Left ventricle myocardium inferior (tissue), 1 donor: ENCODE measurements at regions not wholly inside any gene's neighbourhood (a gene's known extent, or its start where the extent isn't known, plus 50 kb on each side); places are given as distances from the start of the nearest gene placed in this dataset.

Source experiments
- DNase-seq: peaks from one replicate; pipeline ENCODE4 v3.0.0-alpha.2; 2020
- H3K27ac ChIP-seq: fragments of 200-600 bp; replicated peaks from 2 replicates; pipeline ENCODE4 v1.8.0; 2021
- H3K27me3 ChIP-seq: fragments of 200-600 bp; 2 replicates; pipeline ENCODE4 v1.8.0; 2021; ENCODE audit warnings: low read depth
- H3K36me3 ChIP-seq: fragments of 200-600 bp; 2 replicates; pipeline ENCODE4 v1.8.0; 2021
- H3K4me1 ChIP-seq: fragments of 200-600 bp; 2 replicates; pipeline ENCODE4 v1.8.0; 2021
- H3K4me3 ChIP-seq: fragments of 200-600 bp; 2 replicates; pipeline ENCODE4 v1.8.0; 2021; ENCODE audit warnings: mild to moderate bottlenecking, moderate library complexity
- H3K9me3 ChIP-seq: fragments of 200-600 bp; replicated peaks from 2 replicates; pipeline ENCODE4 v1.8.0; 2021
- intact Hi-C: fragments of 100-400 bp; cut with micrococcal nuclease; formaldehyde crosslinking; loops from one replicate; pipeline ENCODE4 v1.11.0; 2022
- TF ChIP-seq, protein P1 (sequence below): fragments of 200-600 bp; IDR thresholded peaks from 2 replicates; pipeline ENCODE4 v1.8.0; 2021; ENCODE audit warnings: antibody characterized with exemption, mild to moderate bottlenecking, borderline replicate concordance
- donor health status: DM: no; HTN: yes; CAD: no; lungs with severe emphysema.

DNA sequence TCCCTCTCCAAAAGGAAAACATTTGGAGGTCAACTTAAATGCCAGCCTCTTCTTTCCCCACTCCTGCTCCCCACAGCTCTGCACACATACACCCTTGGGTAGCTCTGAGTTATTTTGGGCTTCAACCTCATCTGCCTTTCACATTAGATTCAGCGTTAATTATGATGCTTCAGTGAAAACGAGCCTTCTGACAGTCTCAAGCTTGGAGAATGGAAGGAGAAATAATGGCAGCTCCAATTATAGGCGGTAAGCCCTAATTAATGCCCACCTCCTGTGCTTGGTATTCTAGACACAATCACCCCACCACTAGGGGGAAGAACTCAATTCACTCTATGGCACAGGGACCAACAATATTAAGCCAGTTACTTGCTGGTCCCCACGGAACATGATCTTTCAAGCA is 397.9 kb downstream of the BRINP2 start:
- peaks cover 57% of the 10 kb centered on the region for H3K27me3 ChIP-seq
- intact Hi-C loops = no loop called here
- no peak overlapping the region for H3K4me3 ChIP-seq
- no peak overlapping the region for H3K27ac ChIP-seq
- TF ChIP-seq, protein P1, sequence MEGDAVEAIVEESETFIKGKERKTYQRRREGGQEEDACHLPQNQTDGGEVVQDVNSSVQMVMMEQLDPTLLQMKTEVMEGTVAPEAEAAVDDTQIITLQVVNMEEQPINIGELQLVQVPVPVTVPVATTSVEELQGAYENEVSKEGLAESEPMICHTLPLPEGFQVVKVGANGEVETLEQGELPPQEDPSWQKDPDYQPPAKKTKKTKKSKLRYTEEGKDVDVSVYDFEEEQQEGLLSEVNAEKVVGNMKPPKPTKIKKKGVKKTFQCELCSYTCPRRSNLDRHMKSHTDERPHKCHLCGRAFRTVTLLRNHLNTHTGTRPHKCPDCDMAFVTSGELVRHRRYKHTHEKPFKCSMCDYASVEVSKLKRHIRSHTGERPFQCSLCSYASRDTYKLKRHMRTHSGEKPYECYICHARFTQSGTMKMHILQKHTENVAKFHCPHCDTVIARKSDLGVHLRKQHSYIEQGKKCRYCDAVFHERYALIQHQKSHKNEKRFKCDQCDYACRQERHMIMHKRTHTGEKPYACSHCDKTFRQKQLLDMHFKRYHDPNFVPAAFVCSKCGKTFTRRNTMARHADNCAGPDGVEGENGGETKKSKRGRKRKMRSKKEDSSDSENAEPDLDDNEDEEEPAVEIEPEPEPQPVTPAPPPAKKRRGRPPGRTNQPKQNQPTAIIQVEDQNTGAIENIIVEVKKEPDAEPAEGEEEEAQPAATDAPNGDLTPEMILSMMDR = no peak
- no peaks in the 10 kb centered on the region for H3K9me3 ChIP-seq
- DNase-seq = no peak
- no peaks in the 10 kb centered on the region for H3K4me1 ChIP-seq
- H3K36me3 ChIP-seq = no peaks in the 10 kb centered on the region

DNA sequence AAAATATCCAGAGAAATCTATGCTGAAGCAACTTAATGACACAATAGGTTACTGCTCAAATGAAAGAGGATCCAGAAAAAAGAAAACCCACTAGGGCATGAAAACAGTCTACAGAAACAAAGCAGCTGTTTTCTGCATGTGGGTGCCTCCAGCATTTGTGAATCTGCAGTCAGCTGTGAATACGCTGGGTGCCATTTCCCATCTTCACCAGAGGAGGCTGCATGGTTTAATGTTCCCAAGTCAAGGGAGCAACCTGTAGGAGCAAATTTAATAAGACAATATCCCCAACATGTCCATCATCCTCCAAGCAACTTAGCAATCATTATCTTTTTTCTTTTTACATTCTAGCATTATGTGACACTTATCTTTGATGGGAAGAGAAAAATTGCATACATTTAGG is 396.6 kb downstream of the BRINP2 start:
- H3K9me3 ChIP-seq = peaks cover 3% of the 10 kb centered on the region
- no peak for DNase-seq
- peaks cover 58% of the 10 kb centered on the region for H3K27me3 ChIP-seq
- H3K36me3 ChIP-seq = no peaks in the 10 kb centered on the region
- no peak overlapping the region for H3K4me3 ChIP-seq
- TF ChIP-seq, protein P1 = peak; percentile 19
- no peaks in the 10 kb centered on the region for H3K4me1 ChIP-seq
- intact Hi-C loops = no loop called here
- no peak overlapping the region for H3K27ac ChIP-seq

DNA sequence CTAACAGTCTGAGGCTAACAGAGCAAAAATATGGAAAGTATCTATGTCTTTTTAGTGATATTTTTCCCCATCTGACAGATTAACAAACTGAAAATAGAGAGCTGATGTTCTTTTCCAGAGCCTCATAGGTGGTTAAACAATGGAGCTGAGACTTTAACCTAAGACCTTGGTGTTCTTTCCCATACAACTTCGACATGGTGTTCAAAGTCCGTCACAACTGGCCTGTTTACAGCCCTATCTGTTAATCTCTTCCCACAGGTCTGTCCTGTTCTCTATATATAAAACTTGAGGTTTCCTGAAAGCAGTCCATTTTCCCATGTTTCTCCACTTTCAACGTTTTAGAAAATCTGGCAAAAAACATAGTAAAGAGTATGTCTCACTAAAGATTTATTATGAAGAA is 395.7 kb downstream of the BRINP2 start:
- intact Hi-C loops = no loop called here

DNA sequence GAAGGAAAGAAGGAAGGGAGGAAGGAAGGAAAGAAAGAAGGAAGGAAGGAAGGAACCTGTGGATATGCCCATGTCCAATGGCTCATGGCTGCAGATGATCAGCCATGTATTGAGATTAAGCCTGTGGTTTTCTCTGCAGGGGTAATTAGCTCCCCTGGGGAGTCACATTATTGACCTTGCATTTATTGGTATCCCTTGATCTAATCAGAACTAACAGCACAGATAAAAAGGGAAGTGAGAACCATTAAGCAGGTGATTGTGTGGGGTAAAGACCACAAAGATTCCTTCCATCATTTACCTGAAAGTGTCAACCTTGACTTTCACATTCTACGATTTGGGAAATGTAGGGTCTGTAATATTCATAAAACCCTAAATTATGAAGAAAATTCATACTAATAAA is 390.7 kb downstream of the BRINP2 start:
- H3K36me3 ChIP-seq = no peaks in the 10 kb centered on the region
- intact Hi-C loops = no loop called here

More for the DNA sequence above, 395.7 kb downstream of the BRINP2 start:
- H3K4me3 ChIP-seq = no peak overlapping the region
- TF ChIP-seq, protein P1 = no peak
- H3K27me3 ChIP-seq = peaks cover 64% of the 10 kb centered on the region
- DNase-seq = no peak
- no peak overlapping the region for H3K27ac ChIP-seq
- H3K36me3 ChIP-seq = no peaks in the 10 kb centered on the region
- H3K9me3 ChIP-seq = peaks cover 10% of the 10 kb centered on the region
- H3K4me1 ChIP-seq = no peaks in the 10 kb centered on the region

DNA sequence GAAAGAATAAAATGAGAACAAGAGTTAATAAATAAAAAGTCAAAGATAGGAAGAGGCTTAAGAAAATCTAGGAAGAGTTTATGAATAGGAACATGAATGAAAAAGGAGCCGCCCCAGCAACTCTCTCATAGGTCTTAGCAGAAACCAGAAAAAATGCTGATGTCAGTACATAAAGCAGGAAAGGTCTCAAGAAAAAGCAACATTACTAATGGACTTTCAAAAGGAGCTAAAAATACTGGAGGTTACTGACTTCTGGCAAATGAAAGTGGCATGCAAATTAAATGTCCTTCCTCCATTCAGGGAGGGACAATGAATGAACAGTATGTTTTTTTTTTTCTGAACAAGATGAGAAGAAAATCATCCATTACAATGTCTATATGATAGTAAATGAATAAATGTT is 387.6 kb downstream of the BRINP2 start:
- Histone ChIP-seq H3K36me3 (no peaks in the 10 kb centered on the region), H3K9me3 (peaks cover 56% of the 10 kb centered on the region), H3K4me3 (no peak overlapping the region), H3K27ac (no peak overlapping the region), H3K27me3 (peaks cover 65% of the 10 kb centered on the region), H3K4me1 (no peaks in the 10 kb centered on the region)
- TF ChIP-seq, protein P1 = no peak
- DNase-seq = no peak
- intact Hi-C loops = no loop called here

More for the DNA sequence above, 390.7 kb downstream of the BRINP2 start:
- H3K4me1 ChIP-seq = no peaks in the 10 kb centered on the region
- H3K27me3 ChIP-seq = peaks cover 44% of the 10 kb centered on the region
- H3K4me3 ChIP-seq = no peak overlapping the region
- TF ChIP-seq, protein P1 = no peak
- DNase-seq = no peak
- H3K9me3 ChIP-seq = peaks cover 27% of the 10 kb centered on the region
- H3K27ac ChIP-seq = no peak overlapping the region

DNA sequence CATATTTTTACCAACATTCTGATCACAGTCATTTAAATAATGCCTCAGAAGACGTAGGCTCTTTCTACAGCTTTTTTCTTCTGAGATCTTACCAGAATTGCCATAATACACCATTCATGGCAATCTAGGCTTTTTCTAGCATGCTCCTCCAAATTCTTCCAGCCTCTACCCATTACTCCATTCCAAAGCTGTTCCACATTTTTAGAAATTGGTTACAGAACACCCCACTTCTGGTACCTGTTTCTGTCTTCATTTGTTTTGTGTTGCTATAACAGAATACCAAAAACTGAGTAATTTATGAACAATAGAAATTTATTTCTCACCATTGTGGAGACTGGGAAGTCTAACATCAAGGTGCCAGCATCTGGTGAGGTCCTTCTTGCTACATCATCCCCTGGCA is 385.4 kb downstream of the BRINP2 start:
- H3K27me3 ChIP-seq = peaks cover 55% of the 10 kb centered on the region
- H3K36me3 ChIP-seq = no peaks in the 10 kb centered on the region
- intact Hi-C loops = no loop called here
- DNase-seq = no peak
- no peak overlapping the region for H3K27ac ChIP-seq
- TF ChIP-seq, protein P1 = no peak
- peaks cover 63% of the 10 kb centered on the region for H3K9me3 ChIP-seq
- no peak overlapping the region for H3K4me3 ChIP-seq
- no peaks in the 10 kb centered on the region for H3K4me1 ChIP-seq
